Osteoblast (primary cell): ENCODE measurements at regions not wholly inside any gene's neighbourhood (a gene's known extent, or its start where the extent isn't known, plus 50 kb on each side); places are given as distances from the start of the nearest gene placed in this dataset.

Experiments
- DNase-seq: peaks from one replicate; pipeline ENCODE4 v3.0.0; 2011; ENCODE audit warnings: low spot score, mixed read lengths; ENCODE audit not compliant: insufficient read length; ENCODE audit errors: missing footprints
- H2AFZ ChIP-seq: 2 replicates; pipeline ENCODE4 v1.6.0; 2011; ENCODE audit warnings: mild to moderate bottlenecking, low read length
- H3K27ac ChIP-seq: 2 replicates; pipeline ENCODE4 v1.5.1; 2011; ENCODE audit warnings: mild to moderate bottlenecking, low read depth, low read length, moderate library complexity
- H3K27me3 ChIP-seq: 2 replicates; pipeline ENCODE4 v1.6.0; 2012; ENCODE audit warnings: mild to moderate bottlenecking, control low read depth, inconsistent platforms, low read length, moderate library complexity; ENCODE audit not compliant: insufficient read depth
- H3K36me3 ChIP-seq: 2 replicates; pipeline ENCODE4 v1.5.1; 2011; ENCODE audit warnings: mild to moderate bottlenecking, low read length, control low read depth, moderate library complexity; ENCODE audit not compliant: insufficient read depth
- H3K4me1 ChIP-seq: 2 replicates; pipeline ENCODE4 v1.5.1; 2011; ENCODE audit warnings: mild to moderate bottlenecking, low read length, control low read depth, moderate library complexity; ENCODE audit not compliant: insufficient read depth
- H3K4me2 ChIP-seq: 2 replicates; pipeline ENCODE4 v1.6.0; 2011; ENCODE audit warnings: mild to moderate bottlenecking, low read length; ENCODE audit not compliant: insufficient read depth
- H3K4me3 ChIP-seq: fragments of 200-600 bp; sonication (generic); 3 replicates; pipeline ENCODE4 v1.5.1; 2012; ENCODE audit warnings: mild to moderate bottlenecking, low read length, inconsistent platforms; ENCODE audit not compliant: insufficient read depth
- H3K79me2 ChIP-seq: 2 replicates; pipeline ENCODE4 v1.6.0; 2012; ENCODE audit warnings: mild to moderate bottlenecking, low read length, control low read depth, inconsistent platforms; ENCODE audit not compliant: insufficient read depth
- H3K9me3 ChIP-seq: 2 replicates; pipeline ENCODE4 v1.5.1; 2011; ENCODE audit warnings: low read depth, low read length, control low read depth
- H4K20me1 ChIP-seq: 2 replicates; pipeline ENCODE4 v1.6.0; 2012; ENCODE audit warnings: mild to moderate bottlenecking, low read length, control low read depth; ENCODE audit not compliant: insufficient read depth
- CTCF ChIP-seq: IDR thresholded peaks from 2 replicates; pipeline ENCODE4 v1.5.1; 2011; ENCODE audit warnings: mild to moderate bottlenecking, low read depth, low read length, moderate library complexity; ENCODE audit errors: extremely low read depth

- TF ChIP-seq CTCF: no peak
- H3K36me3 ChIP-seq: no peaks in the 10 kb centered on the region
- no peaks in the 10 kb centered on the region for H3K9me3 ChIP-seq
- no peak overlapping the region for H3K4me2 ChIP-seq
- DNase-seq: no peak
- no peak overlapping the region for H3K4me3 ChIP-seq
- H4K20me1 ChIP-seq: no peaks in the 10 kb centered on the region
- no peak overlapping the region for H2AFZ ChIP-seq
- no peaks in the 10 kb centered on the region for H3K27me3 ChIP-seq
- H3K4me1 ChIP-seq: no peaks in the 10 kb centered on the region
- no peaks in the 10 kb centered on the region for H3K79me2 ChIP-seq
- no peak overlapping the region for H3K27ac ChIP-seq
Measured at GRCh38 chr1:30303387-30303786, 420.0 kb downstream of the MATN1 start.

GRCh38 chr1:30302858-30303257, 420.5 kb downstream of the MATN1 start:
- Histone ChIP-seq H4K20me1 (no peaks in the 10 kb centered on the region), H3K36me3 (no peaks in the 10 kb centered on the region), H3K4me1 (no peaks in the 10 kb centered on the region), H3K27me3 (no peaks in the 10 kb centered on the region), H3K9me3 (no peaks in the 10 kb centered on the region), H2AFZ (no peak overlapping the region), H3K27ac (no peak overlapping the region), H3K79me2 (no peaks in the 10 kb centered on the region), H3K4me2 (no peak overlapping the region), H3K4me3 (no peak overlapping the region)
- no peak for DNase-seq
- no peak for TF ChIP-seq CTCF

- no peaks in the 10 kb centered on the region for H3K79me2 ChIP-seq
- no peaks in the 10 kb centered on the region for H3K4me1 ChIP-seq
- H3K4me2 ChIP-seq: no peak overlapping the region
- no peaks in the 10 kb centered on the region for H3K27me3 ChIP-seq
- no peak overlapping the region for H3K4me3 ChIP-seq
- H2AFZ ChIP-seq: no peak overlapping the region
- TF ChIP-seq CTCF: no peak
- H4K20me1 ChIP-seq: no peaks in the 10 kb centered on the region
- no peaks in the 10 kb centered on the region for H3K36me3 ChIP-seq
- DNase-seq: no peak
- no peak overlapping the region for H3K27ac ChIP-seq
- H3K9me3 ChIP-seq: no peaks in the 10 kb centered on the region
Measured at GRCh38 chr1:30300669-30301068, 422.7 kb downstream of the MATN1 start.

GRCh38 chr1:30299393-30299792, 424.0 kb downstream of the MATN1 start:
- no peaks in the 10 kb centered on the region for H3K79me2 ChIP-seq
- H3K4me3 ChIP-seq: no peak overlapping the region
- no peaks in the 10 kb centered on the region for H4K20me1 ChIP-seq
- no peak overlapping the region for H2AFZ ChIP-seq
- H3K27ac ChIP-seq: no peak overlapping the region
- no peak for TF ChIP-seq CTCF
- no peak overlapping the region for H3K4me2 ChIP-seq
- H3K27me3 ChIP-seq: no peaks in the 10 kb centered on the region
- DNase-seq: no peak
- no peaks in the 10 kb centered on the region for H3K4me1 ChIP-seq
- no peaks in the 10 kb centered on the region for H3K9me3 ChIP-seq
- no peaks in the 10 kb centered on the region for H3K36me3 ChIP-seq
